ENCODE measurements at regions not wholly inside any gene's neighbourhood (a gene's known extent, or its start where the extent isn't known, plus 50 kb on each side); places are given as distances from the start of the nearest gene placed in this dataset.
"Not testable (repeated sequence)": the region's sequence is repeated elsewhere in the genome, so short reads cannot be mapped to it uniquely, and the experiment has no call there.

DNA sequence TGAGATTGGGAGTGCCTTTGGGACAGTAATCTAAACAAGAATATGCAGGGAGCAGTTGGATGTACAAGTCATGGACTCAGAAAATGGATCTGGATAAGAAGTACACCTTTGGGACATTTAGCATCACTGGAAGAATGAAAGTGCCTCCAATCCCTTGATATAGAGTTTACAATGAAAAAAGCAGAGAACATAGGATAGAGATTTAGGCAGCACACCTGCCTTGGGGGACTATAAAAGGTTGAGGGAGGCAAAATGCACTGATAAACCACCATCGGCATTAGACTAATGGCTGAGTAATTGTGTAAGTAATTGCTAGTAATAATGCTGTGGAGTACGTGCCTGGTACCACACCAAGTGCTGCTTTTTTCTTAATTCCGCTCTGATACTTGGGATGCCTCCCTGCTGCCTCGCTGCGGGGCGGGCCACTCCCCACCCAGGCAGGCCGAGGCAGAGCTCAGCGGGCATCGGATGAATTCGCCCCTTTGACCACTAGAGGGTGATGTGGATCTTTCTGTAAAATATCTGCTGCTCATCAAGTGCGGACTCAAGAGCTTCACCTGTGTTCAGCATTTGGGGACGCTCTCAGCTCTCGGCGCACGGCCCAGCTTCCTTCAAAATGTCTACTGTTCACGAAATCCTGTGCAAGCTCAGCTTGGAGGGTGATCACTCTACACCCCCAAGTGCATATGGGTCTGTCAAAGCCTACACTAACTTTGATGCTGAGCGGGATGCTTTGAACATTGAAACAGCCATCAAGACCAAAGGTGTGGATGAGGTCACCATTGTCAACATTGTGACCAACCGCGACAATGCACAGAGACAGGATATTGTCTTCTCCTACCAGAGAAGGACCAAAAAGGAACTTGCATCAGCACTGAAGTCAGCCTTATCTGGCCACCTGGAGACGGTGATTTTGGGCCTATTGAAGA lies 99.9 kb downstream of the ANKRD18B start:
- DNase-seq, result peak; percentile 81

DNA sequence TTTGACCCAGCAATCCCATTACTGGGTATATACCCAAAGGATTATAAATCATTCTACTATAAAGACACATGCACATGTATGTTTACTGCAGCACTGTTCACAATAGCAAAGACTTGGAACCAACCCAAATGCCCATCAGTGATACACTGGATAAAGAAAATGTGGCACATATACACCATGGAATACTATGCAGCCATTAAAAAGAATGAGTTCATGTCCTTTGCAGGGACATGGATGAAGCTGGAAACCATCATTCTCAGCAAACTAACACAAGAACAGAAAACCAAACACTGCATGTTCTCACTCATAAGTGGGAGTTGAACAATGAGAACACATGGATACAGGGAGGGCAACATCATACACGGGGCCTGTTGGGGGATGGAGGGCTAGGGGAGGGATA lies 104.3 kb downstream of the ANKRD18B start:
- DNase-seq, result not testable (repeated sequence)

DNA sequence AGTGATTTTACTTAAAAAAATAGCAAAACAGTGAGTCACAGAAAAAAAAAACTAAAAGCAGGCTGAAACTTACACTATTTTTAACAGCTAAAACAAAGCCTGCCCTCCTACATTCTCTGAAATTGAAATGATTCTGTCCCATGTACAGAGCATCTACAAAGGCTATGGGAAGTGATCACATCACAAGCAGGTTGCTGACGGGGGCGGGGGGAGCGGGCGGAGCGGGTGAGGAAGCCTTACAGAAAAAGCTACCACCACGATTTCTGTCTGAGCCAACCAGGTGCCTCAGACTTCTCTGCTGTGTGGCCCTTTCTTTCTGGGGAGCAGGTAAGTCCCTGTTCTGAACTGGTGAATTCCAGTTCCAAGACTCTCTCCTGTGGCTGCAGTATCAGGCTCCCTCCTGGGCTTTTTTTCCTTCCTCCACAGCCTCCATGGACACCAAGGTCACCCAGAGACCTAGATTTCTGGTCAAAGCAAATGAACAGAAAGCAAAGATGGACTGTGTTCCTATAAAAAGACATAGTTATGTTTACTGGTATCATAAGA lies 104.9 kb downstream of the ANKRD18B start:
- DNase-seq, result no peak

DNA sequence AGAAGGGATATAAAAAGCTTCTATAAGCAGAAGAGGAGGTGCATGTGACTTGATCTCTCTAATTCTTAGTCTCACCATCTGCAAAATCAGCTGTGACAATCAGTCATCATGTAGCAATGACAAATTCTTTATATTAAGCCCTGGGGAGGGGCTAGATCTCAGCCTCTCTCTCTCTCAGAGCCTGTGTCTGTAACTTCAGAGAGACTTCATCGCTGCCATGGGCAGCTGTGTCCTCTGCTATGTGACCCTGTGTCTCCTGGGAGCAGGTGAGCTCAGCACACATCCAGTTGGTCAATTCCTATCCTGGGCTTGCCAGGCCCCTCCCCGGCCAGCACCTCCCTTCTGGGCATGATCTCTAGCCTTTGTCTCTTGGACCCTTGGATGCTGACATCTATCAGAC lies 109.6 kb downstream of the ANKRD18B start:
- no peak for DNase-seq

DNA sequence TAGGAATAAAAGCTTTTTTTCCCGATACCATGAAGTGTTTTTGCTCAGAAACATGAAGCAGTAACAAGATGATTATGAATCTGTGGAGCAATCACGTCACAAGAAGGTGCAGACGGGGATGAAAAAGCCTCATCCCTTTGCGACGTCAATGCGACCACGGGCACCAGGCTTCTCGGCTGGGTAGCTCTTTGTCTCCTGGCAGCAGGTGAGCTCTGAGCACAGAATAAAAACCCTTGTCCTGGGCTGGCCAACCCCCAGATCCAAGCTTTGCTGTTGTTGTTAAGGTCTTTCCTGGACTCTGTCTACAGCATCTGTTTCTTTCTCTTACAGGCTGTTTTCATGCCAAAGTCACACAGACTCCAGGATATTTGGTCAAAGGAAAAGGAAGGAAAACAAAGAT lies 113.8 kb downstream of the ANKRD18B start:
- DNase-seq, result no peak

DNA sequence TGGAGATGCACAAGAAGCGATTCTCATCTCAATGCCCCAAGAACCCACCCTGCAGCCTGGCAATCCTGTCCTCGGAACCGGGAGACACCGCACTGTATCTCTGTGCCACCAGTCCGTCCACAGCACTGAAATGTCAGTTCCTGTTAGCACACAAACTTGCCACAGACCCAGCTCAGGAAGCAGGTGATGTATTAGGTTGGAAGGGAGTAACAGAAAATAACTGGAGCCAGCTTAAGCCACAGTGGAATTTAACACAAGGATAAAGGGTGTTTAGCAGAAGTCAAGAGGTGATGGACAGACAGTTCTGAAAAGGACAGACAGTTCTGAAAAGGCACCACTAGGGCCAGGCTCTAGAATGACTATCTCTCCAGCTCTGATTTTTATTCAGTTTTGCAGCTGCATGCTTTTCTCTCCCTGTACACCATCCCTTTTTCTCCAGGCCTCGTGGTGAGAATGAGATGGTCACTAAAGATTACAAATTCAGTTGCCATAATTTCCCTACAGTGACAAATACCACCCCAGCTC lies 114.4 kb downstream of the ANKRD18B start:
- DNase-seq, result no peak

DNA sequence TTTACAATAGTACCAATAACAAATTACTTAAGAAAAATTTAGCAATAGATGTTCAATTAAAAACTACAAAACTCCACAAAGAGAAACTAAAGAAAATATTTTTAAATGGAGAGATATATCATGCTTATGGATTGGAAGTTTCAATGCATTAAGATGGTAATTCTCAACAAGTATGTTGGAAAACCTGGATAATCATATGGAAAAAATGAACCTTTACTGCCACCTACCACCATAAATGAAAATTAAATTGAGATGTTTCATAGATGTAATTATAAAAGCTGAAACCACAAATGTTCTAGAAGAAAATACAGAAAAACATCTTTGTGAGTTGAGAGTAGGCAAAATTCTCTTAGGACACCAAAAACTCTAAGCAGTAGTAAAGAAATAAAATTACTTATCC lies 121.7 kb downstream of the ANKRD18B start:
- no peak for DNase-seq

DNA sequence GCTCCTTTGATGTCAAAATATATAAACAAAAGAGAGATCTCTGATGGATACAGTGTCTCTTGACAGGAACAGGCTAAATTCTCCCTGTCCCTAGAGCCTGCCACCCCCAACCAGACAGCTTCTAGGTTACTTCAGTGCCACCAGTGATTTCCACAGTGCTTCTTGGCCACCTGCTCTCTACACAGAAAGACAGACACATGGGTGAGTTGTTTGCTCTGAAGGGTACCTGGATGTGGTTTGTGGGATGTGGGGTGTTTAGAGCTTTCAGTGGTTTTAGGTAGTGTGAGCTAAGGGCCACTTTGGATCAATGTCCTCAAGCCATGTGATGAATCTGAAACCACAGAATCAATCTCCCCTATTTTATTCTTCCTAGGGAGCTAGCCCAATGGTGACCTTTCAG lies 125.4 kb downstream of the ANKRD18B start:
- DNase-seq, result no peak

DNA sequence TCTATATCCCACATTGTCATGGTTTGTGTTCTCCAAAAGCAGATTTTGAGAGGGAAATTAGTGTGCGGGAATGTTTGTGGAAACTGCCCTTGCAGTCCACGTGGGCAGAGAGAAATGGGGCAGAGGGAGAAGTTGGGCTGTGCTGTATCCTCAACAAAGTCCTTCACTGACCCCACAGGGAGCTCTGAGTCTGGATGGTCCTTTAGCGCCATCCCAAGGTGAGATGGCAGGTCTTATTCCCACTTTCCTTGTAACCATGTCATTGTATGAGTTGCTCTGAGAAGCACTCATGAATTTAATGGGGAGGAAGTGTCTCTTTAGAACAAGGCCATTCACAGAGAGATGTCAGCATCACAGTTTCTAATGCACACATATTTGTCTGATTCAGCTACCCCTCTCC lies 127.1 kb downstream of the ANKRD18B start:
- no peak for DNase-seq

DNA sequence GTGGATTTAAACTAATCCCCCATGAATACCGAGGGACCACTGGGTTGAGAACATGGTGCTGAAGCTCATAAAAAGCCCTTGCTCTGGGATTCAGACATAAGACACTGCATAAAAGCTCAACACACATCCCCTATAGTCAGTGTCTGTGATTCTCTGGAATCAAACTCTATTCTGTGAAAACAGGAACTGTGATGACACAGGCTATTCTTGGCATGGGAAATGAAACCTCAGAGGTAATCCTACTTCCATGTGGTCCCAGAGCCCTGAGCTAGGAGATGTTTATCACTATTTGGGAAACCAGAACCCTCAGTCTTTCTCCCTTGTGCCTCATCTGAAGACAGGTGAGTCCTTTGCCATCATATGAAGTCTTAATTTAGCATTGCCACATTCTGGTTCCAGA lies 135.4 kb upstream of the PRSS3 start:
- no peak for DNase-seq

DNA sequence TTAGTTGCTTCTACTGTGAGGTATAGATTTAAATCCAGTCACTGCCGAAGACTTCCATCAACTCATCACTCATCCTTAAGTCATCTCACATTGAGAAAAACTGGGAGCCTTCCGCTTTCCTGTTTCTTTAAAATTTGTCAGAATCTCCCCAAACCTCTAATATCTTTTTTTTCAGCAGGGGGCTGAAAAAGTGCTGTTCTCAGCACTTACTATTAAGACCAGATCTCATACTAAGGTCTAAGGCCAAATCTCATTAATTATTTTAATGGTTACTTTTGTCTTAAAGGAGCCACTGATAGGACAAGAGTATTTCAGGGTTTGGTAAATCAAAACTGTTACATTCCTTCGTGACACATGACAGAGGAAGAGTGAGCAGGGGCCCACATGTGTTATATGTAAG lies 134.6 kb upstream of the PRSS3 start:
- DNase-seq, result no peak

DNA sequence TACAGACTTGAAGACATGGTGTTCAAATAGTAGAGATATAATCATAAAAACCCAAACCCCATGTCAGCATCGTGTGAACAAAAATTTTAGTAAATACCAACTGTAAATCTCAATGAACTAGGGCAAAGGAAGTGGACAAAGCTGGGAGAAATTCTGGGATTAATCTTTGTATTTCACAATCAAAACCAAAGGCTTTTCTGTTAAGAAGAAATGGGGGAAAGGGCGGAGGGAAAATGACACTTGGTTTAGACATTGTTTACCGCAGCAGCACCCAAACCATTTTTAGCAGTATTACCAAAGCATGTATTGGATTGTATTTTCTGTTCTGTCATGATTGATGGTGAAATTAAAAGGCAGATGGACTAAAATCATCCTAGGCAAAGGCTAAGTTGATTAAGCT lies 134.2 kb upstream of the PRSS3 start:
- no peak for DNase-seq

DNA sequence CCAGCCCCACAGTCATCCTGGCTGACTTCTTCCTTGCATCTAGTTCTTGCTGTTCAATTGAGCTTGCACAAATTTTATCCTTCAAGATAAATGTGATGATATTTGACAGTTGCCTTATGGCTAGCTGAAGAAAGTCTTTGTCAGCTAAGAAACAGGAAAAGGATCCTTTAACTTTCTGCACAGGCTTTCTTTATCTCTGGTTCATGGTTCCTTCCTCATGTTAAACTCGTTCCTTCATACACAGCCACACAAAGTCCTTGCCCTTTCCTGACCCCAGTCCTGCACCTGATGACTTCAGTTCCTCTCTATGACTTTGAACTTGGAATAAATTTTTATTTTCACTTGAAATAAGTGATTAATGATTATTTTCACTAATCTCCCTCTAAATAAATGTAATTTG lies 132.5 kb upstream of the PRSS3 start:
- no peak for DNase-seq

DNA sequence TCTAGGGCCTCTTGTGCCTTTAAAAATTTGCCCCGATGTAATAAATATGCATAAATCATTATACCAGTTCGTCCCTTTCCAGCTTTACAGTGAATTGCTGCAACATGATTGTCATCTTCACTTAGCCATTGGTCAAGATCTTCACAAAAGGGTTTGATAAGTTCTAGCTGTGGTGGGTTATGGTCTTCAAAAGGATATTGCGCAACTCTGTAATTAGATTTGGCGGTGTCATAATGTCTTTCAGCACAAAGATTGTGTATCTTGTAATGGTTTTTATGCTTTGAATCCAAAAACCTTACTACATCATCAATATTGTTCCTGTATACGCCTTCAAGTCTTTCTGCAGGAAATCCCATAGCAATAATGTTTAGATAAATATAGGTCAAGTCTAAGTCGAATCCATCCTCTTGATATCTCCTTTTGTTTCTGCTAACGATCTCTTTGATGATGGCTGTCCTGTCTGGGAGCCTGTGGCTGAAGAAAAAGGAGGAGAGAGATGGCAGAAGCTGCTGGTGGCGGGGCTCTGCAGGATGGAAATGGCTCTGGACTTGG lies 119.1 kb upstream of the PRSS3 start:
- not testable (repeated sequence) for DNase-seq

DNA sequence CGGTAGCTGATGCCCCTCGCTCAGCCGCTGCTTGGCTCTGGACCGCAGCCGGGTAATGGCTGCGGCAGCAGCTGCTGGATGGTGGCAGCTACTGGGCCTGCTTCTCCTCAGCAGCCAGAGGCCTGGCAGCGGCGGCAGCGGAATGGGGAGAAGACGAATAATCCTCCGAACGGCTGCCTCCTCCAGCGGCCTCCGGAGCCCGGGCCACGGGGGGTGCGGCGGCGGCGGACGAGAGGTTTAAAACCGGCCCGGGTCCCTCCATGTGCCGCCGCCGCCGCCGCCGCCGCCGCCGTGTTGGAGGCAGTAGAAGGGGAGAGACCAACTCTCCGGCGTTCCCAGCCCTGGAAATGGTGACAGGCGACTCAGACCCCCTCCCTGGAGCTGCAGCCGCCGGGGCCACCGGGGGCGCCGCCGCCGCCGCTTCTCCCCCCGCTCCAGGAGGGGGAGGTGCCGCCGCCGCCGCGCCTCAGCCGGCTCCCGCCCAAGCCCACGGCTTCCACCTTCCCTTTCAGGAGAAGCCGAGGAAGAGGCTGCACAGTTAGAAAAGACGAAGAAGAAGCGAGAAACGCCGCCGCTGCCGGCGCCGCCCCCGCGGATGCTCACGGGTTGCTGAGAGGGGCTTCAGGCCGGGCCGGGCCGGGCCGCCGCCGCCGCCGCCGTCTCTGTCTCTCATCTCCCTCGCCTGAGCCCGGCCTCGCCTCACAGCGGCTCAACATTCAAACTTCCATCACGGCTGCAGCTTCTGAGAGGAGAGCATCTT lies 118.4 kb upstream of the PRSS3 start:
- no peak for DNase-seq

DNA sequence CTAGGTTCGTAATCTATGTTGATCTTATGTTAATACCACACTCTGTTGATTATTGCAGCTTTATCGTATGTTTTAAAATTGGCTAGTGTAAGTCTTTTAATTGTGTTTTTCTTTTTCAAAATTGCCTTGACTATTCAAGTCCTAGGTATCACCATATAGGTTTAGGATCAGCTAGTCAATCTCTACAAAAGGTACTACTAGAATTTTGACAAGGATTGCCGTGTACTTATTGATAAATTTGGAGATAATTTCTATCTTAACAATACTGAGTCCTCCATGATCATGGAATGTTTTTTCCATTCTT lies 117.9 kb upstream of the PRSS3 start:
- no peak for DNase-seq

DNA sequence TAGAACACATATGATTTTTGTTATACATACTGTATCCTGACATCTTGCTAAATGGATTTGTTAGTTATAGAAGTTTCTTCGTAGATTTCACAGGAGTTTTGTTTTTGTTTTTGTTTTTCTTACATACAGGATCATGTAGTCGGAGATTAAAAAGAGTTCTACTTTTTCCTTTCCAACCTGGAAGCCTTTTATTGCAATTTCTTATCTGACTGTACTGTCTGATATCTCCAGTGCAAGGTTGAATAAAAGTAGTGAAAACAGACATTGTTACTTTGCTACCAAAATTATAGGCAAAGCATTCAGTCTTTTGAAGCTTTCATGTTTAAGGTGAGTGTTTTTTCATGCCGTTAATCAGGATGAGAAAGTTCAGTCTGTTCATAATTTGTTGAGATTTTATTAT lies 117.4 kb upstream of the PRSS3 start:
- DNase-seq, result no peak

DNA sequence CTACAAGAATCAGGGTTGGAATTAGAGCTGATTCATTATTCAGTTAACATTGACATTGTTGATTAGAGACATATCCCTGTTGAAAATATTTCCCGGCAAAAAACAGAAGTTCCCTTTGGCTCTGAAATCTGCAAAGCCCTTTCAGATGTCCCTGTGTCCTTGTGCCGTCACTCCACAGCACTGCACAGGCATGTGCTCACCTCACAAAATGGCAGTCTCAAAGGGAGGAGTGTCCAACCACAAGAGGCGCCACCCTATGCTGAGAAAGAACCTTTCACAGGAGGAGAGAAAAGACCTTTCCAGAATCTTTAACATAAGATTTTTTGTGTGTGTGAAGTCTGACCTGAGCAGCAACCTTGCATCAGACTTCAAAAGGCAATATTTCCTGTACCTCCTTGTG lies 112.8 kb upstream of the PRSS3 start:
- DNase-seq, result no peak

DNA sequence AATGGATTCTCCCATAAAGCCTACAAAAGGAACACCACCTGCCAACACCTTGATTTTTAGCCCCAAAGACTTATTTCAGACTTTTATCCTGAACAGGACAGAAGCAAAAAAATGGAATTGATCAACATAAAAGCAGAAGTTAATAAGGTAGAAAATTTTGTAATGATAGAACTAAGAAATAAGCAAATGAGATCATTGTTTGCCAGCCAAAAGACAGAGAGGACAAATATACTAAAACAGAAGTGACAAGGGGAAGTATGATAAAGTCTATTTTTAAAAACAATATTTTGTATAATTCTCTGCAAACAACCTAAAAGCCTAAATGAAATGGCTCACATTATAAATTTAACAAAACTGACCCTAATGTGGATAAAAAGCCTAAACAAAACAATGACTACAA lies 110.5 kb upstream of the PRSS3 start:
- DNase-seq, result no peak

DNA sequence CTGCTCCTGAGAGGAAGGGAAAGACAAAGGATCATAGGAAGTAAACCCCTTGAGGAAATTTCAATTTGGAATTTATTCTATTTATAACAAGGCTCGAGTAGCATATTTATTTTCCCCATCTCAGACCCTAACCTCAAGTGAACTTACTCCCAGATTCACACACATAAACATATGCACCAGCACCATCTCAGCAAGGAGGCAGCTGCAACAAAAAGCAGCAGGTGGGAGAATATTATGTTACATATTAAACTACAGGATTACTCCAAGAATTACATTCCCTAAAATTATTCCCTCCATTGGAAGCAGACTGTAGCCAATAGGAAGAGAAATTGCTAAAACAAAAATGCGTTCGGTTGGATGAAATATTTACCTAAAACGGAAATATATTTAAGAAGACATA lies 108.4 kb upstream of the PRSS3 start:
- DNase-seq, result no peak

DNA sequence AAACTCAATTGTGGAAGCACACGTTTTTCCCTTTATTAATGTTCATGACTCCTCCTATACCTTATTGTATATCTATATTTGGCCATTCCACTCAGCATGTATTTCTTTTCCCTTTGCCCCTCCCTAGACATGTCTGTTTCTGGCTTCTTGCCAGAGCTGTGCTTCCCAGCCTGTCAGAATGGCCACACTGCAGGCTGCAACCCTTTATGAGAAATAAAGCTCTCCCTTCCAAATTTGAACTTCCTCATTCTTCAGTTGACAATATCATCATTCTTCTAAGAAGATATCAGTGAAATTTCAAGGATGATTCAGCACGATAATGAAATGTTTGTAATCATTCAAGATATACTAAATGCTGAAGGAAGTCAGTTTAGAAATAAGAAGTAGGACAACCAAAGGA lies 107.6 kb upstream of the PRSS3 start:
- no peak for DNase-seq

DNA sequence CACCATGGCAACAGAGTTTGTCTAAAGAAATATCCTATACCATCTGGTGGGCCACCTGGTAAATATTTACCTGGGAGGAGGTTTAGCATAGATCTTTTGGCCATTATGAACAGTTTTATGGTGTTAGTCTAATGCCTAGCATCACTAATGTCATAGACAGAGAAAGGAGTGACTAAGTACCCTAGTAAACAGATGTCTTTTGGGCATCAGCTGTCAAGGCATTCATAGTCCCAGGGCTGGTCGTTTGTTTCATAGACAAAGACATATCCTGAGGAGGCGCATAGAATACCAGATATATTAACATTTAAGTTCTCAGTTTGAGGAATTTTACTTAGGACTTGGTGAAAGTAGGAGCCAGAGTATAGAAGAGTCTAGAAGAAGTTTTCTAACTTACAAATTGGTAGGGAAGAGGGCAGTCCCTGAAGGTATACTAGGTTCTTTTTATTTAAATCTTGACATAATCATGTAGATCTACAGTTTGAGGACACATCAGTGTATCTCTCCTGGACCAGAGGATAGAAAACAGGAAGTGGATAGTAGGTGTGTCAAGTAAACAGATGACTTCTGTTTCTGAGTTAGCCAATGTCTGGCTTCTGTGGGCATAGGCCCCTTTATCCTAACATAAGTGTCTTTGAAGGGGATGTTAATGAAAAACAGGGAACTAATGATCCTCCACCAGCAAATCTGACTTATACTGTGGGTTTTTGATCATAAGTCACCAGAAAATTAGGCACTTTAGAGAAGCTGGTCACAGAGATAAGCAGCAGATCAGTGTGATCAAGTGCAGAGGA lies 105.0 kb upstream of the PRSS3 start:
- no peak for DNase-seq

DNA sequence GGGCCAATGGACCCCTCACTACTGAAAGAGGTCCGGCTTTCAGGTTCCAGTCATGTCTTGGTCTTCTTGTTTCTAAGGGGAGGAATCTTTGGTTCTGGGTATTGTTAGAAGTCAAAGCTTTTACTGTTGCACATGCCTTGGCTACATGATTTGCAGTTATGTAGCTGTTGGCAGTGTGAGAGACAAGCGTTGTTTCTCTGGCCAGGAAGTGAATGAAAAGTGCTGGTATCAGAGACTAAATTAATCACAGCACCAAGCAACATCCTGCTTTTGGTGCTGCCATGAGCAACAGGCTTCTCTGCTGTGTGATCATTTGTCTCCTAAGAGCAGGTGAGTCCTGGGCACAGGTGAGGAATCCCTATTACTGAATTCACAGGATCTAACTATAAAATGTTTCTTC lies 100.1 kb upstream of the PRSS3 start:
- DNase-seq, result no peak

All from CD4-positive, alpha-beta T cell treated with Interleukin-10 for 1 hour (primary cell).